NCI-H345 treated with DMSO at 0.1 percent for 48 hours (cell line): ENCODE measurements at regions not wholly inside any gene's neighbourhood (a gene's known extent, or its start where the extent isn't known, plus 50 kb on each side); places are given as distances from the start of the nearest gene placed in this dataset.

Experiments
- DNase-seq: peaks from one replicate; lab custom pipeline; 2025; ENCODE audit not compliant: unreplicated experiment; lab: John Stamatoyannopoulos, UW

DNA sequence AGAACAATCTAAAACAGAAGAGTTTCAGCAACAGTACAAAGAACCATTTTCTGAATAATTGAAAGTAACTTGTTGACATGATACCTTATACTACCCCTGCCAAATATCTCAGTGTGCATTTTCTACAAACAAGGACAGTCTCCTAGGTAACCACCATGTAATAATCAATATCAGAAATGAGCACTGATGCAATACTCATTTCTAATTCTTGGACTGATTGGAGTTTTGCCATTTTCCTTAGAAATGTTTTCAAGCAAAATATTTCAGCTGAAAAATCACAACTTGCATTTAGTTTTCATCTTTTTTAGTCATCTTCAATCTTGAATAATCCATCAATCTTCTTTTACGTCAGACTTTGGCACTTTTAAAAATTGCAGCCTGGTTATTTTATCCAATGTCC is 420.2 kb downstream of the CDC14C start:
- DNase-seq, result no peak

DNA sequence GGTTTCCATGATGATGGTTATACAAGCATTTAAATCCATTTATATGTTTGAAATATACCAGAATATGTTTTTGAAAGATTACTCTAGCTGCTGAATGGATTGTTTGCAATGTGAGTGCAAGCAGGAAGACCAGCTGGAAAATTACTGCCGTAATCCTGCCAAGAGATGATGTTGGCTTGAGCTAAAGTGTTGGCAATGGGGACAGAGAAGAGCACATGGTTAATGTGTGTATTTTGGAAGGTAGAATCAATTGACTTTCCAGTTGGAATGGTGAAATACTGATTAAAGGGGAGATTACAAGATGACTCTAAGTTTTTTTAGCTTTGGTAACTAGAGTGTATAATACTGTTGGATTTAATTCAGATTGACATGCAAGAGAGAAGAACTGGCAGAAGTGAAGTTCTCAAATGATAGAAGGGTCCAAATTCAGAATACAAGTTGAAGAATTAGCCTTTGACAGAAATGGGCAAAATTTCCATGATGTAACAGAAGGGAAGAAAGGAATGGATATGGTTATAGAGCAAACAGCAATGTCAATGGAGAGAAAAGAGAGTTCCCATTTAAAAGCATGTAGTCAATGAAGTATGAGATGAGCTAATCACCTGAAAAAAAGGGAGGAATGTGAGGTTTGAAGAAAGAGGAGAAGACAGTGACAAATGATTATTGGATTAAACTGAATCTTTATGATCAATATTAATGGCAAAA is 422.0 kb downstream of the CDC14C start:
- no peak for DNase-seq

DNA sequence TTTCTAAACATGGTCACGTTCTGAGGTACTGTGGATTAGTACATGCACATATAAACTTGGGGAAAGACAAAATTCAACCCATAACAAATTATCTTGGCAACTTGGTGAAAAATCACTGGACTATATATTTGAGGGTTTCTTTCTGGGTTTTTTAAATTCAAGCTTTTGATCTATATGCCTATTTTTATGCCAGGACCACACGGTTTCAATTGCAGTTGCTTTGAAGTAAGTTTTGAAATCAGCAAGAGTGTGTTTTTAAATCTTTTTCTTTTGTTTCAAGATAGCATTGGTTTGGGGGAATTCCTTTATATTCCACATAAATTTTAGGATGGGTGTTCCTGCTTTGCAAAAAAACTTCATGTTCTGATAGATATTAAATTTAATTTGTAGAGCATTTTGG is 406.4 kb upstream of the VWC2 start:
- DNase-seq, result no peak

DNA sequence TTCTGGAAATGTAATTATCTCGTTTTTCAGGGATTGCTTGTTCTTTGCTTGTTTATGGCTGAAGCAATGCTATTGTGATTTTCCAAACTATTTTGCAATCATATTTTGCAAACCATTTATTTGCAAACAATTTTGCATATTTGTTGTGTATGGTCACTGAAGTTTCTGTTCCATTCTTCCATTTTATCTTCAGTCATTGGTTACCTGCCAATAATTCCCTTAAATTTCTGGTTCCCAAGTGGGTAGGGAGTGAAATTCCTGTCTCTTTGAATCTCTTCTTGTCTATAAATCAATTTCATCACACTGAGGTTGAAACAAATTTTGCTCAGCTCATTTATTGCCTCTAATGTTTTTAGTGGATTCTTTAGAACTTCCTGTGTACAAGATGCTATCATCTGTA is 401.7 kb upstream of the VWC2 start:
- no peak for DNase-seq

DNA sequence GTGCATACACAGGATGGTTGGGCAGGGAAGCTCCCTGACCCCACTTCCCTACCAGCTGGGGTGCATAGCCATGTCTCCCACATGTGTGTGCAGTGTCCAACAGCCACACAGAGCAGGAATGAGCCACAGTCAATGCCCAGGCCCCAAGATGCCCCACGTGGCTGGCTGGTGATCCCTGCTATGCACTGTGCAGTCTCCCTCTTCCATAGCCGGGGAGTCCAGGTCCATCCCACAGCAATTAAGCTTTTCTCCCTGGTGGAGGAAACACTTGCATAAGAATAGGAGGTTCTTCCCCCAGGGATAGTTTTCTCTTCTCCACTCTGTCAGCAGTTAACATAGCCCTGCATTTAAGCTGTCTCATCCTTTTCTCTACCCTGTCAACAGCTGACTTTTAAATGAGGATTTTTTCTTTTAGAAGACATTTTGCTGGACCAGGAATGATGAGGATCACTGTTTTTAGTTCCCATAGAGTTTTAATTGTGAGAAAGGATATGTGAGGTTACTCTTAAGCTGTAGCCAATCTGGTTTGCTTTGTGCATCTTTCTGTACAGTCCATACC is 396.5 kb upstream of the VWC2 start:
- DNase-seq, result no peak

DNA sequence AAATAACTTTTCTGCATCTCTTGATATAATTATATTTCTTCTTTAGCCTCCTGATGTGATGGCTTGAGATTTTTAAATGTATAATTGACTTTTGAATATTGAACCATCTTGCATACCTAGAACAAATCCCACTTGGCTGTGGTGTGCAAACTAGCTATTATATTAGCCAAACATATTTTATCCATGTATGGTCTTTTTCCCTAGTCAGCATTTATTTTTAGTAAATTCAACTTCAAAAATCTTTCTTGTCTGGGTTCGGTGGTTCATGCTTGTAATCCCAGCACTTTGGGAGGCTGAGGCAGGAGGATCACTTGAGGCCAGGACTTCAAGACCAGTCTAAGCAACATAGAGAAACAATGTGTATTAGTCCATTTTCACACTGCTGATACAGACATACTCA is 386.6 kb upstream of the VWC2 start:
- no peak for DNase-seq

DNA sequence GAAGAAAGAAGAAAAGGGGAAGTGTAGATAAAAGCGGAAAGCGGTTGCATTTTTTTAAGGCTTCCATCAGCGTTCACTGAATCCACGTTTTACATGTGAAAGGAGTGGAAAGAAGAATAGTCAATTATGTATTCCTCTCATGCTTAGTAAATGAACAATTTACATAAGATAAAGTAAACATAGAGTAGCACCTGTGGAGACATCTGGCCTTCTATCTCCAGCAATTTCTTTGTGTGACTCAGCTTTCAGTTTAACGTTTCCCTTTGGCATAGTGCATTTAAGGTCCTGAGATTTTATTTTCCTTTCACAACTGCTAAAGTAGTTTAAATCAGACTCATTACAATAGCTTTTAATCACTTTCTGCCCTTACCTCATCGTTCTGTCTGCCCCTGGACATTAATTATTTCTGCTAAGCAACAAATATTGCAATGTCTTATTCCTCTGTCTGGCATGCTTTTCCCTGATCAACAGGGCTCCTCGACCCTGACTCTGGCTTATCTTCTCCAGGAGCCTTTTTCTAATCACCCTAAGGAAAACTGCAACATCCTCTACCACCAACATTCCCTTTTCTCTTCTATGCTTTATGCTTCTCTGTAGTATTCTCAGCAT is 383.5 kb upstream of the VWC2 start:
- no peak for DNase-seq

DNA sequence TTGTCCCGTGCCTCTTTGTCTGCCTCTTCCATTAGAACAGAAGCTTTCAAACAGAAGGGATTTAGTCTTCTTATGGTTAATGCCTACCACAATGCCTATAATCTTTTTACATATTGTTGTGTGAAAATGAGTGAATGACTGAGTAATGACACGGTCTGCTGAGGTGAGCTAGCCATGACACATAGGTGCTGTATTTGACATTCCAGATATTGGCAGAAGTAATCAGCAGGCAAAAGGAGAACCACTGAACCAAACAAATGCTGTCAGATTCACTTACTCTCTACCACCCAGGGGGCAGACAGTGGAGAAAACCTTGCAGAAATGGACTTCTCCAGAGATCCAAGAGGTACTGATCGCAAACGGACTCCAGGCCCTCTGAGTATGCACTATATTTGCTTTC is 377.2 kb upstream of the VWC2 start:
- no peak for DNase-seq

DNA sequence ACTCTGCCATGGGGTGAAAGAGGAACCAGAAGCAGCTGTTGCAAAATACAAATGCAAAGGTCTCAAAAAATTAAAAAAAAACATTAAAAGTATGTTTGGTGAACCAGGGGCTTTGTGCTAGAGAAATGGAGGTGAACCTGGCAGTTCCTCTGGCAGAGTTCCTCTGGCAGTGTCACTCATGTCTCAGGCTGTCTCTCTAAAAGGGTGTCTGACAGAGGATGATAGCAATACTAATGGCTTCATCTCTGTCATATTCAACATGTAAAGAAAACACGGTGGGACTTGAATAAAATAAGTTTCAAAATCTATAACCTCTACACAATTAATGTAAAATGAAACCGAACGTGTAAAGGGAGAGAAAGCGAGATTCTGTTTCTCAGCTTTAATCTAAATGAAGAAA is 375.7 kb upstream of the VWC2 start:
- DNase-seq, result no peak

DNA sequence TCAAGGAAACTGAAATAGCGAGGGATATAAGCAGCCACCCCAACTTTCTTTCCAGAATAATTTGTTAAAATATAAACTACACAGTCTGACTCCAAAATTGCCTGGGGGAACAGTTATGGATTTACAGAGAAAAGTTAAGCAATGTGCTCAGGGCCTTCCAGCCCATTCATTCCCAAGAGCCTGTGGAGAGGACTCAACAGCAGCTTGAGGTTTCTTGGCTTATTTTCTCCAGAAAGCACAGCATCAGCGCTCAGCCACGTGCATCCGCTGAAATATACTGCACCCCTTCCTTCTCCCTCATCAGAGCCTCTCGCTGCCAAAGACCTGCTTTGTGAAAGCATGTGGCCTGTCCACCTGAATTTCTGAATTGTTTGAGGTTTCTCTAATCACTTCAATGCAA is 375.2 kb upstream of the VWC2 start:
- DNase-seq, result no peak

DNA sequence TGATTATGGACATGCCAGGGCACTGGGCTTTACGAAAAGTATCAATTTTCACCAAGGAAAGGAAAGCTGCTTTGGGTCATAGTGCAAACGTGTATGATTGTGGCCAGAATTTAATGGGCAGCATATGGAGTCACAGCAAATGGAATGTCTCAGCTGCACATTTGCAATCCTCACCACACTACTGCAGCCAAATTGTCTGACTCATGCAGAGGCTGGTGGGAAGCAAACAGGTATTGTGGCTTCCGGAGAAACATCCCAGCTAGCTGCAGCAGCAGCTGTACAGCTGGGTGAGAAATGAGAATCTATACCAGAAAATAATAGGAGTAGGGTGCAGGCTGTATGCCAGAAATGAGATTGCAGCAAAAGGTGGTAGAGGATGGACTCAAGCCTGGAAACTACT is 374.7 kb upstream of the VWC2 start:
- no peak for DNase-seq

DNA sequence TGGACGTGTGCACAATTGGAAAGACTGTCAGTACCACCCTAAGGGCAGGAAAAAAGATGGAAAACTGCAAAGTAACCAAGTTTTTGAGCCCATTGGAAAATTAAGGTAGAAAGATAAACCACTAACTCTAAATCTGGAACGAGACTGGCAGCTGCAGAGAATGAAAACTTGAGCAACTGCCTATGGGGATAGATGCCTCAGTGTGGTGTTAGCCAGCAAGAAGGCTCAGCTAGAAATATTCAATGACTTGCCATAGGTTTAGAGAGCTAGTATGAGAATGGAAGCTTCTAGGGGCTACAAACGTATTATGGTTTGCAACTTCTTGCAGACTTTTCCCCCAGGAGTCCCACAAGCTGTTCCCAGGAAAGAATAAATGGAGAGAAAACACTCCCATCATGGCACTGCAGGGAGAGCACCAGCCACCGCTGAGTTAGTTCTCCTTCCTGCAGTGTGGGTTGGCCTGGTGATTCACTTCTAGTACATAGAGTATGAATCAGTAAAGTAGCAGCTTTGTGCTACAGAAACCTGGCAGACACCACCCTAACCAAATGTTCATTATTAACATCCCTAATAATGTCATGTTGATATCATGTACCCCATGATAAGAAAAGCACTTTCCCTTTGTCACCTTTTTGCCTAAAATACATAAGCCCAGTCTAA is 372.4 kb upstream of the VWC2 start:
- no peak for DNase-seq

DNA sequence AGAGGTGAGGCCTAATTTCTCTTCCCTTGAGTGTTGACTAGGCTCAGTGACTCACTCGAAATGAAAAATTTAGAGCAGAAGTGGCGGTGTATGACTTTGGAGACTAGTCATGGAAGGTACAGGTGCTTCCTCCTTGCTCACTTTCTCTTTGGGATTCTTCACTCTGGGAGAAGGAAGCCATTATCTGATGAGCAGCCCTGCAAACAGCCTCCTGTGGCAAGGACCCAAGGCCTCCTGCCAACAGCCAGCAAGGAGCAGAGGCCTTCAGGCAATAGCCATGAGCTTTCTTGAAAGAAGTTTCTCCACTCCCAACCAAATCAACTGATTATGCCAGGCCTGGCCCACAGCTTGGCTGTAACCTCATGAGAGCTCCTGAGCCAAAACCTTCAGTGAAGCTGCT is 369.6 kb upstream of the VWC2 start:
- DNase-seq, result no peak

DNA sequence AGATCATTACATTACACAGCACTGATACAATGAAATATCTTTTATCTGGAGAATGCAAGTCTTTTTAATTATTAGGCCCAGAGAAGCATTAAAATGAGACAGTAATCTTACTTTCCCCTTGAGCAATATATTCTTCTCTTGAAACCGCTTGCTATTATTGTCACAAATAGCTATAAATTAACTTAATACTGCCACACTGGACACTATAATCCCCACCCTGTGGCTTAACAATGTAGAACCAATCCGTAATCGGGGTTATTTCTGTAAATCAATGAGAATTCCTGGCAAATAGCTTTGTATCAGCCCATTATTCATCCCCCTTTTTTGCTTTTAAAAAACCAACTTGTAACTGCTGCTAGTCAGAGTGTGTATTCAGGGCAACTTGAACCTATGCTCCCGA is 366.2 kb upstream of the VWC2 start:
- no peak for DNase-seq

DNA sequence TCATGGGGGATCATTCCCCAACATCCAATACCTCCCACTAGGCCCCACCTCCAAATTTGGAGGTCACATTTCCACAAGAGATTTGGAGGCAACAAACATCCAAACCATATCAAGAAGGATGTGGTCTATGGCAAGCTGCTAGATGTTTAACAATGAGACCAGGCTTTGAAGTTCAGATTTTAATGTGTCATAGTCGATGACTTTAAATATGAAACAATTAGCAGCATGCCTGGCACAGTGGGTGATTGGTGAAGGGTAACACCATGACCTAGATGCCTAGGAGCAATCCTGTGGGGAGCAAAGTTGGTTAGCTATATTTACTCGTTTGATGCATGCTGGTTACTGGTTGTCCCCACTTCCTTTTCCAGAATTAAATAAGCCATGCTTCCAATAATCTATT is 356.4 kb upstream of the VWC2 start:
- no peak for DNase-seq

DNA sequence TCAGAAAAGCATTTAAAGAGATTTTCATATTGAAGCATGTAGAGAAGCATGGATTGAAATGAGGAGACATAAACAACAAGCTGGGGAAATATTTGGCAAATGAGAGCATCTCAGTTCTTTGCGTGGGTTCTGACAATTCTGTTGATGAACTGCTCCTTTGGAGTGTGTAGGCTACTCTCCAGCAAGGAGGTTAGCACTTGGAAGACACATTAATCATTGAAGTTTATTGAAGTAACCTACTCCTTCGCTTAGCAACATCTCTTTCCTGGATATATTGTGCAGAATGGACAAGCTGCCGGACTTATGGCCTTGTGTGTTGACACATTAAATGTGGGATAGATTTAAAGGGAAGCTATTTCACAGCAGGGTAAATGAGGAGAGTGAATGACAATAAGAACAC is 354.5 kb upstream of the VWC2 start:
- no peak for DNase-seq

DNA sequence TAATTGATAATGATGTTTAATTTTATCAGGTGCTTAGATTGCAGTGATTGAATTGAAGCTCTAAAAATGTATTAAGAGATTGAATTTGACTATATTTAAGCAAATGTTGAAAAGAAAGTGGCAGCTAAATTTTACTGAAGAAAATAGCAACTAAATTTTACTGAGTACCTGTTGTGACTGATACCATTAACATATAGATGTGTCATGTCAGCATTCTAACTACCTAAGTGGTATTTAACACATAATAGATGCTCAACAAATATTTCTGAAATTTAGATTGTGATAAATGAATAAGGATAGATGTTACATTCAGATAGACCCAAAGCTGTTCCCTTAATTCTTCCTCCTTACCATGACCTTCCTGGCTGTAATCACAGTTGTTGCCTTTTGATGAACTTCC is 350.9 kb upstream of the VWC2 start:
- no peak for DNase-seq

DNA sequence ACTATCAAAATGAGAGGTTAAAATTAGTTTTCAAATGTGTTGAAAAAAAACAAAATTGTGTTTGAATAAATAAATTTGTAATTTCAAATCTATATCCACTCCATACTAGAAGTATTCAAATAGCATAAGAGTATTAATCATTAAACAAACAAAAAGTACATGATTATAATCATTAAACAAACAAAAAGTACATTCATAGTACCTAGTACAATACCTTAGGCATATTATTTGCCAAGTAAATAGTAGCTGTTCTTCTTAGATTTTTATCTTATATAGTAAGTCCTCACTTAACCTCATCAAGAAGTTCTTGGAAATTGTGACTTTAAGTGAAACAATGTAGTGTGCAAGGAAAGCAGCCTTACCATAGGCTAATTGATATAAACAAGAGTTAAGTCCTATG is 349.3 kb upstream of the VWC2 start:
- DNase-seq, result no peak

DNA sequence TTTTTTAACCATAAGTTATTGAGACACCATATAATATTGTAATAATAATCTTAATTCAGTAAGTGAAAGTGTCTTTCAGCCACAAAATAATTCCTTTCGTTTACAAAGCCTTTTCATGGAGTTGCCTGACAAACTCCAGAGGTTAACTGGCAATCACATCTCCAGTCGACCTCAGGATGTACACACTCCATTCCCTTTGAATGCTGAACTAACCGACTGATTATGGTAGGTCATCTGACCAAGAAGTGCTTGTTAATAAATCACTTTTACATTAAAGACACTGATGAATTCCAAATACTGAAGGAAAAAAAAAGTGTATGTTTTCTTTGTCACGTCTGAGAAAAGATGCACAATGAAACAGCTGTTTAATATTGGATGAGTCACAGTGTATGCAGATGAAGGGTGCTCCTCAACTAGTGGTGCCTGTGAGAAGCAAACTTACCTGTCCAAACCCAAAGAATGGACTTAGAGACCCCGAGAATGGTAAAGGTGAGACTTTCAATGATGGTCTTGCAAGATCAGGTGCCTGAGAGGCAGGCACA is 348.1 kb upstream of the VWC2 start:
- DNase-seq, result no peak

DNA sequence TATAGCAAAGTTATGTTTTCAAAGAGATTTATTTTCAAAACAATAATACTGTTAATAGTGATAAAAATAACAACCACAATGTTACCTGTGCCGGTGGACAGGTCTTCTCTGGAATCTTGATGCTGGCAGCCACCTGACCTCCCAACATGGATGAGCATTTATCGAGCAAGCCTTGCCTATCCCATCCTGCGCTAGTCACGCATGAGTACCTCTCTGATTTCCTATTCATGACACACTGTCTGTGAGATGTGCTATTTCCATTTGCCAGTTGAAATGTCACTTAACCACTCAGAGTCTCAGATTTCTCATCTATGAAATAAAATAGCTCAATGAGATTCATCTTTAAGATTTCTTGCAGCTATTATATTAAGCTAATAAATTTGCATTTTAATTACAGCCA is 341.2 kb upstream of the VWC2 start:
- no peak for DNase-seq

DNA sequence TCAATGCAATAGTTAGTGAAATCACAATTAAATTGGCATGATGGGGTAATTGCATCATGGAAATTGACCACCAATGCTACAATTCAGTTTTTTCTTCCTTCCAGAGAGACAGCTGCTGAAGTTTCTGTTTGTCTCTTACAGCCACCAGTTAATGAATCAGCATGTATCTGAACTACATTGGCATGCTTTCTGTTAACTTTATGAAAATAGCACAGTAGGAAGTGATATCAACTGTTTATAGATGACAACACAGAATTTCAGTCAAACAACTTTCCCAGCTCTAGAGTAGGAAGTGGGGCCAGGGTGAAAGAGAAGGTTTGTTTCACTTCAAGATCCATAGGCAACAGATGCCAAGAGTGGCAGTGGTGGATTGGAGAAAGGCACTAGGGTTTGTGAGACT is 339.6 kb upstream of the VWC2 start:
- no peak for DNase-seq

DNA sequence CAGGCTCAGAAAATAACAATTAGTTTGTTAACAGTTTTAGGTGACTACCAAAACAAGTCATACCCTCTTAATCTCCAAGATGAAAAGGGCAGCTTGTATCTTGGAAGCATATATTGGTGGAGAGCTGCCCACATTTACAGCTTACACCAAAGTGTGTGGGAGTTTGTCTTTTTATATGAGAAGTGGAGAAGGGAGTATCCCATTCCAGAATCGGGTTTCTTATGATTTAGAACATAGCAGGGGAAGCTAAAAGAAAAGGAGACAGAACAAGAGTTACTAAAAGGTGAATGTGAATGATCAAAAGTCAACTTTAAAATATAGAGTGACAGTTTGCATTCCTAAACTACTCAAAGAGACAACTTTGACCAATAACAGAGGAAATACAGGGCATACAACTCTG is 338.6 kb upstream of the VWC2 start:
- DNase-seq, result no peak
